Glomerular endothelial cell (primary cell): ENCODE measurements at regions not wholly inside any gene's neighbourhood (a gene's known extent, or its start where the extent isn't known, plus 50 kb on each side); places are given as distances from the start of the nearest gene placed in this dataset.
A peak's percentile ranks its signal among the peaks of the same experiment; 100 is the strongest.
"Not testable (repeated sequence)": the region's sequence is repeated elsewhere in the genome, so short reads cannot be mapped to it uniquely, and the experiment has no call there.

Experiments
- DNase-seq: peaks from one replicate; pipeline ENCODE4 v3.0.0-alpha.2; 2011; ENCODE audit warnings: low read depth, low spot score; ENCODE audit errors: extremely low read depth

DNA sequence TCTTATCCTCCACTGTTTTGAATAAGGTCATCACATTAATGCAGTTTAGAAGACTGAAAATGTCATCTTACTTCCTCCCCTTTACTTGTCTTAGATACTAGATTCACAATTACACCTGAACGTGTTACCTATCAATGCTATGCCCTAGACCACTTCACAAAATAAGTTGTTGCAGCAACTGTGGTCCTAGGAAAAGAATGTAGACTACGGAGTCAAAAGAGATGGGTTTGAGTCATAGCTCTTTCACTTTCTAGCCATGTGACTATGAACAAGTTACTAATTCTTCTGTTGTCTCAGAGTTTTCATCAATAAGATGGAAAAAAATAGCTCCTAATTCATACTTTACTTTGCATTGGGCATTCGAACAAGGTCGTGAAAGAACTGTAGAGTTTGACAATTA is 164.3 kb upstream of the PREP start:
- DNase-seq: no peak

DNA sequence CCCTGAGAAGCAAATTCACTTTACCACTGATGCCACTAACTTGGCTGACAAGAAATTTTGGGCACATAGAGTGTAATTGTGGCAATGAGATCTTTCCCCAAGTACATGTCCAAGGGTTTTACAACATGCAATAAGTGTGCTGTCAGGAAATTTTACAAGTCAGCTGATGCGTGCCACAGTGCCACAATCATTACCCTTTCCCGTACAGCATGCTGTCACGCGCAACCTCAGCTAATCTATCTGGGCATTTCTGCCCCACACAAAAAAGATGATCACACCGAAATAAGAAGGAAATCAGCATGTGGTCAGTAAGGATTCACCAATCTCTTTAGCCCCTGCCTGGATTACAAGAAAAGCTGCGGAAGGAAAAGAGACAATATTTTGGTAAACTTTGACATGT is 163.6 kb upstream of the PREP start:
- no peak for DNase-seq

DNA sequence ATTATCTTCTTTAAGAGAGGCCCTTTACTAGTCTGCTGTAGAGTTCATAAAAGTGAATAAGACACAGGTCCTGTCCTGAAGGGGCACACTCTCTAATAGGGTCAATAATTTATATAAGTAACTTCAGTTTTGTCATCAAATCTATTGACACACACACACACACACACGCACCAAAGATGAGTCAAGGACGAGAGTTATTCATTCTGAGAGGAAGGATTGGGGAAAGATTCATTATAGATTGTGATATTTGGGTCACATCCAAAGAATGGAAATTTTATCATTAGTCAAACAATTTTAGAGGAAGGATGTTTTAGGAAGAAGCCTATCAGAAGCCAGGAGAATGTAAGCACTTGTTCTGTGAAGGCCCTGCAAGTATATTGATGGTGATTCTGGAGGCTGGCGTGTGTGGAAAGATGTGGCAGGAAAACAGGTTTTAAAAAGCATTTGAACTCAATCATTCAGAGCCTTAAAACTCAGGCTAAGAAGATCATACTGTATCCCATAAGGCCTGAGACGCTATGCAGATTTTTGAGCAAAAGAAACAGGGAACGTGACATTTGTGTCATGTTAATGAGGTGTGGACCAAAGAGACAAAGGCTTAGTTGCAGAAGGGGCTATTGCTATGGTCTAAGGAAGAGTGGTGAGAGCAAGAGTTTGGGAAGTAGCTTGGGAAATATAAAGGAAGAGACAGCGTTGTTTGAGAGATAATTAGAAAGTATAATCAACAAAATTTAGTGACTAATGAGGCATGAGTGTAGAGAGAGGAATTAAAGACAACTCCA is 161.4 kb upstream of the PREP start:
- DNase-seq: no peak

DNA sequence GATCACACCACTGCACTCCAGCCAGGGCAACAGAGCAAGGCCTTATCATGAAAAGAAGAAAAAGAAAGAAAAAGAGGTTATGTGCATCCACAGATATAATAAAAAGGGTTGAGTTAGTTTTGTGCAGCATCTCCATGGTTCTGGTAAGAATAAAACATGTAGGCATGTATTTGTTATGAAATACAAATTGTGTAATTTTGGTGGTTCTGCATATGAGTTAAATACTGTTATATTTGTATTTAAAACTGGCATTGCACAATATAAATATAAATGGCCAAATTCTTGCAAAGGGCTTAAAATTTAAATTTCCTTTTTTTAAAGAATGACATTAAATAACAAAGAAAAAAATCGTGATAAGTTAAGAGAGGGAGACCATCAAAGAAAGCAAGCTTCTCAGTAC is 159.1 kb upstream of the PREP start:
- DNase-seq: no peak

DNA sequence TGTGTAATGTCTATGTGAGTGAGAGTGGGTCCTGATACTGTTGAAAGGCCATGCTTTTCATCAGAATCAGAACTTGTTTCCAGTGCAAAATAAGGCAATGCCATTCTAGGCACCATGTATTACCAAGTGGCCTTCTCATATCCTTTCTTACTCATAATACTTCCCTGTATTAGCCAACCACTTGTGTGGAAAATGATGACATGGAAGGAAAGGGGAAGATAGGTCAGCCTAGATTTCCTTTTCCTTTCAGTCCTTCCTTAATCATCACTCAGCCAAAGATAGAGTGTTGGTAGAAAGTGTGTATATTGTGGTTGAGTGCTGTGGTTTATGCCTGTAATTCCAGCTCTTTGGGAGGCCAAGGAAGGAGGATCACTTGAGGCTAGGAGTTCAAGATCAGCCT is 158.6 kb upstream of the PREP start:
- DNase-seq: no peak

DNA sequence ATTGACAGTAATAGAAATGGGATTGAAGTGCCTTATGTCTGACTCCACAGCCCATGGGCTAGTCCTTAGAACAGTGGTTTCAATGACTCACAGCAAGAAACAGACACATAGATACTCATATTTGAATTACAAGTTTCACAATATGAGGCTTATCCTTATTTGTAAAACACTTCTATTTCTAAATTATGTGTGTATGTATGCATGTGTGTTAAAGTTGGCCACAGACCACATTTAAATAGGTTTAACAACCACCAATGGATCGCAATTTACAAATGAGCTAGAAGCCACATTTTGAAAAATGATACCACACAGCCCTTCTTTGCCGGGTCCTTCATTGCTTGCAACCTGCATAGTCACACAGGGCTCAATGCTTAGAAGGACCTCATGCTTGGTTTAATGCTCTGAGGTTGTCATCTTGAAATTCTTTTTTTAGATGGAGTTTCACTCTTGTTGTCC is 157.8 kb upstream of the PREP start:
- DNase-seq: no peak

DNA sequence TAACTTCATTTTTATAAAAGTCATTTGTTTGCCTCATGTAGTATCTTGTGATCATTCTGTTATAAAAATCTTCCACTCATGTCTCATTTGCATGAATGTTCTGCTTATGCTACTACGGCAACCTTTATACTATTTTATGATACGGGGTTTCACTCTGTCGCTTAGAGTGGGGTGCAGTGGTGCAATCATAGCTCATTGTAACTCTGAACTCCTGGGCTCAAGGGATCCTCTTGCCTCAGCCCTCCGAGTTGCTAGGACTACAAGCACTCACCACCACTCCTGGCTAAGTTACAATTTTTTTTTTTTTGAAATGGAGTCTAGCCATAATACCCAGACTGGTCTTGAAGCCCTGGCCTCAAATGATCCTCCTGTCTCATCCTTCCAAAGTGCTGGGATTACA is 154.4 kb upstream of the PREP start:
- no peak for DNase-seq

DNA sequence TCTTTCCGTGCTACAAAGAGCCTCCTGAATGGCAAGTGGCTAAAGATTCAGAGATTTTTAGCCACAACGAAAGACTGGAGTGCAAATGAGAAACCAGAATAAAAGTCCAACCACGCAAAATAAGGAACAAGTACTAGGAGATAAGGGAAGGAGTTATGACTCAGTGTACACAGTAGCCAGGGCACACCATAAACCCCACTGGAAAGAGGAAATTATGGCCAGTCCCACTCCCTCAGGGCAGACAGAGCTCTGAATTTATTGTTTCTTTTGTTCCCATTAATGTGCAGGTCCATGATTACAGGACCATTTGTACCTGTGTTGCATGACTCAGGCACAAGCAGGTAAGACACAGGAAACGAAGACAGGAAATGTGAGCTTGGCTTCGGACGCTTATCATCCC is 150.3 kb upstream of the PREP start:
- no peak for DNase-seq

DNA sequence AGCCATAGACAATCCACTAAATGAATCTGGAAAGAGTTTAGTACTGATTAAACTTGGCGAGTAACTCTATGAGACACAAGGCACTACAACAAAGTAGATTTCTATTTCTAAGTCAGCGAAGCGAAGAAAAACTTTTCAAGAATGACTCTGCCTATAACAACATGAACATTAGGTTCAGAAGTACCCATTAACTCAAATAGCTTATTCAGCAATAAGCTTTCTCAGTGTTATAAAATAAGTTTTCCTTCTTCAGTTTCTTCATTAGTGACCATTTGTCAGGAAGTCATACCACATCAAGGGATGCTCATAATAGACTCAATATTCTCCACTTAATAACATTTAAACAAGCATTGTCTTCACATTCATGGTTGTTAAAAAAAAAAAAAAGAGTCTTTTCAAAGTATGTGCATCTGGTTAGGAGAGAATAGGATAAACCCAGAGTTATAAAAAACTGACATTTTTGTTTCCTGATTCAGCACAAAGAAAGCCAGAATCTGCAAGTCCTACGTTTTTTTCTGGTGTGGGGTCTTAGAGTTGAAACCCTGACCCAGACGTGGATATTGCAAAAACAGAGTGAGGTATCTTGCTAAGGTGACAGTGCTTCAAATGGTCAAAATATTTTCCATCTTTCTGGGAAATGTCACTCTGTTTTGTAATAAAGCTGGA is 148.2 kb upstream of the PREP start:
- DNase-seq: no peak

DNA sequence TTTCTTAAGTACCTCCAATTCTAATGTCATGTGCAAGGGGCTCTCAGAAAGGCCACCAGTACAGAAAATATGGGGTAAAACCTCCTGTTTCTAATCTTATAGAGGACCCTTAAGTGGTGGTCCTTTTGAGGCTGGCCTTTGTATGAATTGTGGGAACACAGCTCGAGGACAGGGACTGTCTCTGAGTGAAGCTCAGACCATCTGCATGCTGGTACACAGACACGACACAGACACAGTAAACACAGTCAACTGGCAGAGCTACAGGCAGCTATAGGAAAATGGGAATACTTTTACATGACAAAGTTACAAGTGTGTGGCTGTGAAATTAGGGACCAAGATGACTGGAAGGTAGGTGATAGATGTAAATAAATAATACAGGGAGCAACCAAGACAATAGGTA is 143.9 kb upstream of the PREP start:
- no peak for DNase-seq

DNA sequence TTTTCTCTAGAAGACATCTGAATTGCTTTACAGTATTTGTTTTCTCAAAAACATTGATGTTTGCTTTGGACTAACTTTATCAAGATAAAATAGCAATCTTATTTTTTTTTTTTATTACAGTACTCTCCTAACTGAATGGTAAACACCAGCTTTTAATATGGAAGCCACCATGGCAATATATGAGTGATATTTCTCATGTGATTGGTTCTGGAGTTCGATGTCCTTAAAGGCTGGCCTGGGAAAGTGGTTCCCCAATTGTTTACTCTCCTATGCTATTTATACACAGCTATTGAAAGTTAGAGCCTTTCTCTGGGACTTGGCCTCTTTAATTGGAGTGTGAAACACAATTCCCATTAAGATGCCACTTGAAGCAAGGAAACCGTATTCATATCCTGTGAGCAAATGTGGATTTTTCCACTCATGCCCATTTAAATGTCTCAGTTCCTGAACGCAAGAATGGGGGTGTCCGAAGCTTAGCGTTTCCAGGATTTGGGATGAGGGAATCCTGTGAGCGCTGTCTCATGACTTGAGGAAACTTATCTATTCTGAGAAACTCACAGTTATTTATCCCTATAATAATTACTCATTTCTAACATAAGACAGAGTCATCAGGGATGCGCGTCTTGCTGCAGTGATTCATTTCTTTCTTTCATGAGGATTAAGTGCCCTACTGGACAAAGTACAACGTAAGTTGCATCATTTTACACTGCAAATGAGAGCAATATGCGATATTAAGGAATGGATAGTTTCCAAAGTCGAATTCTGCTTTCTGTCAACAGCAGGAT is 143.3 kb upstream of the PREP start:
- peak; percentile 25 for DNase-seq

DNA sequence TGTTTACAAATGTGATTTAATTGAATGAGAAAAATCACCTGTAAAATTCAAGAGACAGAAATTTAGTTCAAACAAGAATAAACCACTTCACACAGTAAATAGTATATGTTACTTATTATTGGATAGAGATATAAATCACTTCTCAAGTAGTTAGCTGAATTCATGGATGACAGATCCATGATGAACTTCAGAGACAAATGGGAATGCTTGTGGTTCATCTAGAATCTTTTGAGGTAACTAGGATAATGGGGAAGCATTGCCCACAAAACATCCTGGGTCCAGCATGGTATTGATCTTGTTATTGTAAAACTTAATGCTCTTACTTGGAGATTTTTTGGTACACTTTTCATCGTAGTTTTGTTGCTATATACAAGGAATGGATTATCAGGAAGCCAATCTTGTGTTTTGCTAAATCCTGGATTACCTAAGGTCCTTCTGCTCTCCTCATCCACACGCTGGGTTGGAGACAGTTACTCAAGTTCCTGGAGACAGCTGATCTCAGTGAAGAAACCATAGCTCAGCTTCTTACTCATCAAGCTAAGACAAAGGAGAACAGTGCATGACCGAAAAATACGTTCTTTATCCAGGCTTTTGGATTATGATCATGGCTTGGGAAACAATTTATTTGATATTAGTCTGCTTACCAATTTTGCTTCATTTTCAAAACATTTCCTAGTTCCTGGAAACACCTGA is 142.5 kb upstream of the PREP start:
- no peak for DNase-seq

DNA sequence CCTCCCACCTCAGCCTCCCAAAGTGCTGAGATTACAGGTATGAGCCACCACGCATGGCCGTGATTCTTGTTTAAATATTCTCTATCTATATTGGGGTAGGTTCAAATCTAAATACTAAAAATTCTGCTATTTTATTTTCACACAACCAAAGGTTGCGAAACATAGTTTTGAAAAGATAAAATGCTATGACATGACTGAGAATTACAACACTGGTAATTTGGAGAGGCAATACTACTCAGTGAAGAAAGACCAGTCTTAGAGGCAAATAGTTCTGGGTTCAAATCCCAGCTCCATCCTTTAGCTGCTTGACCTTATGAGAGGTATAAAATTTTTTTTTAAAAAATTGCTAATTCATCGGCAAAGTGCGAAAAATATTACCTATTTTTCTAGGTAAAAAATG is 137.0 kb upstream of the PREP start:
- no peak for DNase-seq

DNA sequence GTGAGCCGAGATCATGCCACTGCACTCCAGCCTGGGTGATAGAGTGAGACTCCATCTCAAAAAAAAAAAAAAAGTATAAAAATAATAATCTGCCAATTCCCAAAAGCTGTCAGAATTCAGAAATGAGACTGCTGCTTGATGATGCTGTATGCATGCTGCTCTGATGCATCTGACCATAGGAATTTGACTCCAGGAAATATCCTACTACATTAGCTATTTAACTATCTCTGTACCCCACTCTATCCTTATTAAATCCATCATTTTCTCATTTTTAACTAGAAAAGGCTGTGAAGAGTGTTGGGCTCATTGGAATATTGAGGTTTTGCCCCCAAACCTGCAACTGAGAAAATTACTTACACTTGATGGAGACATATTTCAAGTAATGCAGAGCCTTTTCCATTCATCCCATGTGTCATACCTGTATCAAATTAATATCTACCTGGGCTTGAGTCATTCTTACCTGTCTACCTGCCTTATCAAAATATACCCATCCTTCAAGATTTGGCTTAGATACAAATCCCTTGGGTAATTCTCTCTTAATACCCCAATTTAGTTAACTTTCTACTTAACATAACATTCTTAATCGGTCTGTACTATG is 135.2 kb upstream of the PREP start:
- no peak for DNase-seq

DNA sequence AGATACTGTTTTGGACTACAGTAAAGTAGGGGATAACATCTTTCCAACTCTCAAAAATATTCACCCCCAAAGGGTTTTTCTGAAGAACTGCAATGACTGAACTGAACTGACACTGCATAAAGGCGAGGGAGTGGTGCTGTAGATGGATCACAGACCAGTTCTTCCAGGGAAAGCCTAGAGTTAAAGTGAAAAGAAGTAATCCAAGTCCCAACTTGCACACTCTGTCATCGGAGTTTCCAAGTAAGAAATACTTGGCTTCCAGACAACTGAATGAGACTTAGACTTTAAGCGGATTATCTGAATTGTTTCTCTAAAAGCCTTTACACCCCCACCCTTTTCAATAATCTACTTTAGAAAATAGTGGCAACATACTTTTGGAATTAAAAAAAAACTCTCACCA is 134.1 kb upstream of the PREP start:
- no peak for DNase-seq

DNA sequence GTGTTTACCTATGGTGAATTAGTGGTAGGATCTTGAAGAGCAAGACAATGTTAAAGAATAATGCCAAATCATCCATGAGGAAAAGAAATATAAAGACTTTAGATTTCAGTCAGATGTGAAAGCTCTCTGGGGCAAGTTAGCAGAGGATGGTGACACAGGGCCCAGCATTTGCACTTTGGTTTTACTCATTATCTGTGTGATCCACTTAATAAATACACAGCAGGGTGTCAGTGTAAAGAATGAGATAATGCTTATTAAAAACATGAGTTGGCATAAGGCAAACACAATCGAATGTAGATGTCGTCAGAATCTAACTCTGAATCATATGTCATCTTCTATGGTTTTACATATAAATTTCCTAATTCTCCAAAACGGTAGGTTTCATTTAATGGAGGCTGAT is 130.4 kb upstream of the PREP start:
- DNase-seq: no peak

DNA sequence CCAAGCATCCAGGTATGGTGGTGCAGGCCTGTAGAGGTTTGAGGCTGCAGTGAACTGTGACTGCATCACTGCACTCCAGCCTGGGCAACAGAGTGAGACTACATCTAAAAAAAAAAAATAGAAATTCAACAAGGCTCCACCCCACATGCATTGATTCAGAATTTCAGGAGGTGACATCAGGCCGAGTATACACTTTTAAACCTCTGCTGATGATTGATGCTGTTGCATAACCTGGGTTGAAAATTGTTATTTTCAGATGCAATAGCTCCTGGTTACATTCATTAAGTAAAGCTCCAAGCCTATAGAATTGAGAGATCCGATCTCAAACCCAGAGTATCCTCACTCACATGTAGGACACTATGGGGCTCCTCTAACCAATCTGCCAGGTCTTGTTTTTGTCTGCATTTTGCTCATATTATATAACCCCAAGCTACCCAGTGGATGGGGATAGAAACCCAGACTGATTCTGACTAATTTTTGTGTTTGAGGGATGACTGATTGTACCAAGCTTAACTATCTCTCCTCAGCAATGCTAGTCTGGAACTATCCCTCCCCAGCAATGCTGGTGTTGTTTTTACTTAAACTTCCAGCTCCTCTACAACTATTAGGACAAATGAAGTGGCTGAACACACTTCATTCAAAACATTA is 123.5 kb upstream of the PREP start:
- no peak for DNase-seq

DNA sequence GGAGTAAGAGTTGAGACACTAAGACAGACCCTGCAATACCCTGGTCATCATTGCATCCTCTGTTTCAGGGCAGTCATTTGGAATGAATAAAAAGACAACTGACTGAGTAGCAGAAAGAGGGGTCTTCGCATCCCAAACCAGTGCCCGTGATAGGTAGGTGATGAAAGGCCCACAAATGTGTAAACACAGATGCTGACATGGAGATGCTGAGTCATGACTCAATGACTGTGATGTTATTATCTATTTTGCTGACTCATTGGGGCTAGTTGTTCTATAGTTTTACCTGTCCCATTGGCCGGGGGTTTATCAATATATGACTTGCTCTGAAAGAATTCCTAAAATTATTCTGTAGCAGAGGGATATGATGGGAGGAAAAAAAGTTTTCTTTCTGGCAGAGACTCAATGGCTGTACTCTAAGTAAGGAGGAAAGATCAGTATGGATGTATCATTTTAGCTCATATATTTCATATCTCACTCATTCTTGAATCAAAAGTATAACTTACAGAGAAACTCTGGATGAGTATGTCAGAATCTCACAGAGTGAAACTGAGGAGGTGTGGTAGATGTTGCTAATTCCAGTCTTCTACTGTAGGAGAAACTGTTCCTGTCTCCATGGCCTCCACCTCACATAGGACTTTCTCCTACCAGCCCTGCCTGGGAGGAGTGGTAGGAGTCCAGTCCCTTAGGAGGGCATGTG is 119.9 kb upstream of the PREP start:
- no peak for DNase-seq

DNA sequence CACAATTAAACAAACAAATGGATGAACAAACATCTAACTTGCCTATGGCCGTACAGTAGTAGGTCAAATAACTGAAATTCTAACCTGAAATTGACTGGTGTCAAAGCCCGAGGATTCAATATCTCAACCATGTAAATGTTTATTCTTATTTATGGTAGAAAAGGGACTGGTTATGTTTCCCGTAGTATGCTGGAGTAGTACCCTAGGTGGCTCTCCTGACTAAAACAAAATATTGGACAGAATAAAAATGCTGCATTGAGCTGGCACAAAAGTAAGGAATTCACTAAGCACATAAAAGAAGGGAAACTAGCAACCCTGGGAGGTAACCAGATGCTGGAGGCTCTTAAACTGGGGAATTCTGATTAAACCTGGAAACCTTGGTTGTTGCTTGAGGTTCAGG is 117.1 kb upstream of the PREP start:
- DNase-seq: no peak

DNA sequence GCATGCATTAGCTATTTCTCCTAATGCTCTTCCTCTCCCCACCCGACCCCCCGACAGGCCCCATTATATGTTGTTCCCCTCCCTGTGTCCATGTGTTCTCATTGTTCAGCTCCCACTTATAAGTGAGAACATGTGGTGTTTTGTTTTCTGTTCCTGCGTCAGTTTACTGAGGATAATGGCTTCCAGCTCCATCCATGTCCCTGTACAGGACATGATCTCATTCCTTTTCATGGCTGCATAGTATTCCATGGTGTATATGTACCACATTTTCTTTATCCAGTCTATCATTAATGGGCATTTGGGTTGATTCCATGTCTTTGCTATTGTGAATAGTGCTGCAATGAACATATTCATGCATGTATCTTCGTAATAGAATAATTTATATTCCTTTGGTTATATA is 116.1 kb upstream of the PREP start:
- DNase-seq: not testable (repeated sequence)
